Loucy (cell line): ENCODE measurements at regions not wholly inside any gene's neighbourhood (a gene's known extent, or its start where the extent isn't known, plus 50 kb on each side); places are given as distances from the start of the nearest gene placed in this dataset.

Experiments used
- H2AFZ ChIP-seq: fragments of 200-600 bp; sonication (generic); 2 replicates; pipeline ENCODE4 v1.6.0; 2016; ENCODE audit warnings: antibody characterized with exemption, mild to moderate bottlenecking, low read length, moderate library complexity
- H3F3A ChIP-seq: fragments of 200-600 bp; 2 replicates; pipeline ENCODE4 v1.6.0; 2016; ENCODE audit warnings: antibody characterized with exemption, low read depth, mild to moderate bottlenecking
- H3K27me3 ChIP-seq: fragments of 200-600 bp; sonication (generic); 2 replicates; pipeline ENCODE4 v1.6.1; 2014; ENCODE audit warnings: low read length, mild to moderate bottlenecking; ENCODE audit not compliant: insufficient read depth, poor library complexity, severe bottlenecking
- H3K36me3 ChIP-seq: fragments of 200-600 bp; sonication (generic); 2 replicates; pipeline ENCODE4 v1.6.1; 2016; ENCODE audit warnings: low read length; ENCODE audit not compliant: insufficient read depth
- H3K4me1 ChIP-seq: fragments of 200-600 bp; sonication (generic); 2 replicates; pipeline ENCODE4 v1.5.1; 2014; ENCODE audit warnings: low read length, mild to moderate bottlenecking; ENCODE audit not compliant: insufficient read depth, poor library complexity, severe bottlenecking
- H3K4me2 ChIP-seq: fragments of 200-600 bp; sonication (generic); 2 replicates; pipeline ENCODE4 v1.6.0; 2014; ENCODE audit warnings: antibody characterized with exemption, low read length, low read depth, mild to moderate bottlenecking; ENCODE audit not compliant: poor library complexity, severe bottlenecking
- H3K4me3 ChIP-seq: fragments of 200-600 bp; sonication (generic); 2 replicates; pipeline ENCODE4 v1.5.1; 2014; ENCODE audit warnings: low read length, mild to moderate bottlenecking, mixed read lengths; ENCODE audit not compliant: poor library complexity, severe bottlenecking
- H3K79me2 ChIP-seq: fragments of 200-600 bp; sonication (generic); 2 replicates; pipeline ENCODE4 v1.6.1; 2014; ENCODE audit warnings: low read length; ENCODE audit not compliant: insufficient read depth
- H3K9ac ChIP-seq: fragments of 200-600 bp; sonication (generic); 2 replicates; pipeline ENCODE4 v1.6.0; 2014; ENCODE audit warnings: mild to moderate bottlenecking, low read depth, low read length, moderate library complexity; ENCODE audit not compliant: poor library complexity, severe bottlenecking
- H3K9me2 ChIP-seq: fragments of 200-600 bp; sonication (generic); replicated peaks from 2 replicates; pipeline ENCODE4 v1.6.1; 2016; ENCODE audit warnings: low read depth, low read length, mixed read lengths
- H3K9me3 ChIP-seq: fragments of 200-600 bp; sonication (generic); 2 replicates; pipeline ENCODE4 v1.6.1; 2014; ENCODE audit warnings: mild to moderate bottlenecking, antibody characterized with exemption, low read length, low read depth; ENCODE audit not compliant: insufficient read depth
- H4K20me1 ChIP-seq: fragments of 200-600 bp; sonication (generic); 2 replicates; pipeline ENCODE4 v1.6.0; 2014; ENCODE audit warnings: antibody characterized with exemption, low read length, mild to moderate bottlenecking; ENCODE audit not compliant: insufficient read depth, poor library complexity, severe bottlenecking
- CTCF ChIP-seq: fragments of 200-600 bp; sonication (generic); conservative IDR thresholded peaks from 2 replicates; pipeline ENCODE4 v1.5.1; 2014; ENCODE audit warnings: mild to moderate bottlenecking, antibody characterized with exemption, low read length
- EZH2phosphoT487 ChIP-seq: fragments of 200-600 bp; IDR thresholded peaks from 2 replicates; pipeline ENCODE4 v1.6.1; 2018; ENCODE audit warnings: antibody characterized with exemption, mild to moderate bottlenecking, moderate library complexity, borderline replicate concordance

GRCh38 chr7:1362301-1362700, 97.0 kb downstream of the MICALL2 start:
- H3K9me3 ChIP-seq: no peaks in the 10 kb centered on the region
- TF ChIP-seq EZH2phosphoT487: no peak
- H3K79me2 ChIP-seq: no peaks in the 10 kb centered on the region
- no peaks in the 10 kb centered on the region for H4K20me1 ChIP-seq
- H3F3A ChIP-seq: no peaks in the 10 kb centered on the region
- no peak overlapping the region for H2AFZ ChIP-seq
- H3K27me3 ChIP-seq: no peaks in the 10 kb centered on the region
- H3K36me3 ChIP-seq: no peaks in the 10 kb centered on the region
- H3K9me2 ChIP-seq: no peaks in the 10 kb centered on the region
- no peak overlapping the region for H3K4me3 ChIP-seq
- no peak overlapping the region for H3K4me2 ChIP-seq
- H3K9ac ChIP-seq: no peak overlapping the region
- no peaks in the 10 kb centered on the region for H3K4me1 ChIP-seq

GRCh38 chr7:1364068-1364905, 95.0 kb downstream of the MICALL2 start:
- H2AFZ ChIP-seq: no peak overlapping the region
- H3K4me1 ChIP-seq: no peaks in the 10 kb centered on the region
- H3K4me3 ChIP-seq: no peak overlapping the region
- TF ChIP-seq EZH2phosphoT487 (no peak), CTCF (no peak)
- H3K4me2 ChIP-seq: no peak overlapping the region
- H3K9ac ChIP-seq: no peak overlapping the region
- no peaks in the 10 kb centered on the region for H3F3A ChIP-seq
- H3K27me3 ChIP-seq: no peaks in the 10 kb centered on the region
- H3K79me2 ChIP-seq: no peaks in the 10 kb centered on the region
- H4K20me1 ChIP-seq: no peaks in the 10 kb centered on the region
- H3K9me3 ChIP-seq: no peaks in the 10 kb centered on the region
- no peaks in the 10 kb centered on the region for H3K9me2 ChIP-seq
- no peaks in the 10 kb centered on the region for H3K36me3 ChIP-seq

GRCh38 chr7:1364906-1365570, 94.2 kb downstream of the MICALL2 start:
- Histone ChIP-seq H3K9ac (no peak overlapping the region), H3K36me3 (no peaks in the 10 kb centered on the region), H3K9me3 (no peaks in the 10 kb centered on the region), H3K9me2 (no peaks in the 10 kb centered on the region), H2AFZ (no peak overlapping the region), H3K79me2 (no peaks in the 10 kb centered on the region), H3K4me3 (no peak overlapping the region), H3K4me1 (no peaks in the 10 kb centered on the region), H3K4me2 (no peak overlapping the region), H3F3A (no peaks in the 10 kb centered on the region), H3K27me3 (no peaks in the 10 kb centered on the region), H4K20me1 (no peaks in the 10 kb centered on the region)
- TF ChIP-seq EZH2phosphoT487 (no peak), CTCF (no peak)
